Fibroblast of villous mesenchyme (primary cell): ENCODE measurements at regions not wholly inside any gene's neighbourhood (a gene's known extent, or its start where the extent isn't known, plus 50 kb on each side); places are given as distances from the start of the nearest gene placed in this dataset.
"Not testable (repeated sequence)": the region's sequence is repeated elsewhere in the genome, so short reads cannot be mapped to it uniquely, and the experiment has no call there.

Source experiments
- DNase-seq: peaks from one replicate; pipeline ENCODE4 v3.0.0-alpha.2; 2010; ENCODE audit warnings: low read depth
- H3K4me3 ChIP-seq: 2 replicates; pipeline ENCODE4 v1.5.1; 2011; ENCODE audit warnings: low read depth, mild to moderate bottlenecking, low read length
- CTCF ChIP-seq: IDR thresholded peaks from 2 replicates; pipeline ENCODE4 v1.5.1; 2012; ENCODE audit warnings: low read depth, mild to moderate bottlenecking, low read length; ENCODE audit not compliant: insufficient read depth

- no peak overlapping the region for H3K4me3 ChIP-seq
- DNase-seq = peak; percentile 78
- no peak for TF ChIP-seq CTCF
Measured at GRCh38 chr6:105677671-105678475, 275.0 kb upstream of the PREP start.

- DNase-seq = no peak
- H3K4me3 ChIP-seq = no peak overlapping the region
- no peak for TF ChIP-seq CTCF
Measured at GRCh38 chr6:105676857-105677256, 274.0 kb upstream of the PREP start.

- TF ChIP-seq CTCF = no peak
- peak; percentile 79 for DNase-seq
- H3K4me3 ChIP-seq = no peak overlapping the region
Measured at GRCh38 chr6:105675715-105676397, 273.0 kb upstream of the PREP start.

- DNase-seq, H3K4me3 ChIP-seq: not testable (repeated sequence)
Measured at GRCh38 chr6:105672856-105673538, 270.1 kb upstream of the PREP start.

GRCh38 chr6:105669232-105669631 is 266.4 kb upstream of the PREP start:
- H3K4me3 ChIP-seq = no peak overlapping the region
- TF ChIP-seq CTCF = no peak
- DNase-seq = no peak

- H3K4me3 ChIP-seq = no peak overlapping the region
Measured at GRCh38 chr6:105667056-105667455, 264.2 kb upstream of the PREP start.

More at GRCh38 chr6:105667056-105667455, 264.2 kb upstream of the PREP start:
- DNase-seq = no peak
- TF ChIP-seq CTCF = no peak
